H9 (cell line): ENCODE measurements at regions not wholly inside any gene's neighbourhood (a gene's known extent, or its start where the extent isn't known, plus 50 kb on each side); places are given as distances from the start of the nearest gene placed in this dataset.

Experiments
- DNase-seq: peaks from one replicate; pipeline ENCODE4 v3.0.0-alpha.2; 2017
- H2AFZ ChIP-seq: one replicate; pipeline ENCODE4 v1.6.1; 2013; ENCODE audit warnings: mild to moderate bottlenecking, low read length, control low read depth, moderate library complexity
- H2AK5ac ChIP-seq: 2 replicates; pipeline ENCODE4 v1.6.1; 2013; ENCODE audit warnings: low read length, control low read depth, mixed read lengths; ENCODE audit not compliant: insufficient read length
- H2BK120ac ChIP-seq: one replicate; pipeline ENCODE4 v1.6.1; 2013; ENCODE audit warnings: low read depth, mild to moderate bottlenecking, low read length, control low read depth, inconsistent platforms; ENCODE audit not compliant: poor library complexity, severe bottlenecking
- H2BK12ac ChIP-seq: 2 replicates; pipeline ENCODE4 v1.6.1; 2013; ENCODE audit warnings: low read length, control low read depth, mixed read lengths, low read depth; ENCODE audit not compliant: insufficient read length
- H2BK15ac ChIP-seq: 2 replicates; pipeline ENCODE4 v1.6.1; 2013; ENCODE audit warnings: low read depth, low read length, control low read depth
- H2BK20ac ChIP-seq: one replicate; pipeline ENCODE4 v1.6.1; 2013; ENCODE audit warnings: low read depth, mild to moderate bottlenecking, low read length, control low read depth, inconsistent platforms; ENCODE audit not compliant: poor library complexity, severe bottlenecking
- H2BK5ac ChIP-seq: 2 replicates; pipeline ENCODE4 v1.6.1; 2013; ENCODE audit warnings: low read length, control low read depth, mixed read lengths; ENCODE audit not compliant: insufficient read length
- H3K14ac ChIP-seq: 2 replicates; pipeline ENCODE4 v1.6.1; 2013; ENCODE audit warnings: low read length, control low read depth; ENCODE audit not compliant: insufficient read depth
- H3K18ac ChIP-seq: 2 replicates; pipeline ENCODE4 v1.6.1; 2013; ENCODE audit warnings: low read depth, mild to moderate bottlenecking, mixed read lengths, low read length, control low read depth; ENCODE audit not compliant: insufficient read length
- H3K23ac ChIP-seq: 2 replicates; pipeline ENCODE4 v1.6.1; 2013; ENCODE audit warnings: low read length, control low read depth, mixed read lengths, low read depth; ENCODE audit not compliant: insufficient read length
- H3K23me2 ChIP-seq: 2 replicates; pipeline ENCODE4 v1.6.1; 2013; ENCODE audit warnings: low read depth, mild to moderate bottlenecking, mixed read lengths, low read length, control low read depth; ENCODE audit not compliant: insufficient read length, poor library complexity, severe bottlenecking
- H3K27ac ChIP-seq: 2 replicates; pipeline ENCODE4 v1.5.1; 2013; ENCODE audit warnings: low read length, control low read depth, mixed read lengths, low read depth; ENCODE audit not compliant: insufficient read length
- H3K27me3 ChIP-seq: 2 replicates; pipeline ENCODE4 v1.6.1; 2013; ENCODE audit warnings: low read length, control low read depth, inconsistent platforms; ENCODE audit not compliant: insufficient read depth
- H3K4ac ChIP-seq: 2 replicates; pipeline ENCODE4 v1.6.1; 2013; ENCODE audit warnings: low read depth, mild to moderate bottlenecking, control low read depth, inconsistent platforms, low read length, moderate library complexity
- H3K4me1 ChIP-seq: 2 replicates; pipeline ENCODE4 v1.6.1; 2013; ENCODE audit warnings: low read length, control low read depth, inconsistent platforms; ENCODE audit not compliant: insufficient read depth
- H3K4me2 ChIP-seq: 2 replicates; pipeline ENCODE4 v1.6.1; 2013; ENCODE audit warnings: low read length, control low read depth, mixed read lengths; ENCODE audit not compliant: insufficient read length, insufficient read depth
- H3K56ac ChIP-seq: 2 replicates; pipeline ENCODE4 v1.6.1; 2013; ENCODE audit warnings: low read depth, mild to moderate bottlenecking, mixed read lengths, low read length, control low read depth; ENCODE audit not compliant: insufficient read length
- H3K79me1 ChIP-seq: 2 replicates; pipeline ENCODE4 v1.6.1; 2013; ENCODE audit warnings: low read depth, mild to moderate bottlenecking, moderate library complexity, low read length, control low read depth, inconsistent platforms; ENCODE audit not compliant: insufficient read depth, poor library complexity, severe bottlenecking
- H3K79me2 ChIP-seq: 2 replicates; pipeline ENCODE4 v1.6.1; 2013; ENCODE audit warnings: low read length, control low read depth, inconsistent platforms; ENCODE audit not compliant: insufficient read depth
- H3K9ac ChIP-seq: 2 replicates; pipeline ENCODE4 v1.6.1; 2013; ENCODE audit warnings: low read length, control low read depth, mixed read lengths; ENCODE audit not compliant: insufficient read length; ENCODE audit errors: extremely low read depth
- H3K9me3 ChIP-seq: one replicate; pipeline ENCODE4 v1.6.1; 2013; ENCODE audit warnings: low read depth, low read length, inconsistent platforms; ENCODE audit not compliant: control insufficient read depth
- H3T11ph ChIP-seq: one replicate; pipeline ENCODE4 v1.6.1; 2013; ENCODE audit warnings: mild to moderate bottlenecking, low read length, control low read depth, inconsistent platforms
- H4K20me1 ChIP-seq: one replicate; pipeline ENCODE4 v1.6.1; 2013; ENCODE audit not compliant: control insufficient read depth, insufficient read length, insufficient read depth
- H4K5ac ChIP-seq: 2 replicates; pipeline ENCODE4 v1.6.1; 2013; ENCODE audit warnings: low read depth, mild to moderate bottlenecking, mixed read lengths, low read length, control low read depth; ENCODE audit not compliant: insufficient read length
- H4K8ac ChIP-seq: replicated peaks from 2 replicates; pipeline ENCODE4 v1.6.1; 2013; ENCODE audit warnings: low read length, control low read depth, mixed read lengths, low read depth; ENCODE audit not compliant: insufficient read length
- H4K91ac ChIP-seq: 2 replicates; pipeline ENCODE4 v1.6.1; 2013; ENCODE audit warnings: low read depth, mild to moderate bottlenecking, moderate library complexity, mixed read lengths, low read length, control low read depth; ENCODE audit not compliant: insufficient read length
- H3K27ac Mint-ChIP-seq, 3 experiments: 2 replicates in 2 of 3; 3 replicates in 1 of 3; pipeline ENCODE4 v1.8.0; 2020 to 2021; ENCODE audit warnings: mixed read lengths in 3 of 3, mild to moderate bottlenecking in 1 of 3, moderate library complexity in 1 of 3
- H3K27me3 Mint-ChIP-seq: 2 replicates; pipeline ENCODE4 v1.8.0; 2021; ENCODE audit warnings: low read depth, mild to moderate bottlenecking, moderate library complexity, mixed read lengths
- H3K36me3 Mint-ChIP-seq, 3 experiments: 2 replicates in 2 of 3; 3 replicates in 1 of 3; pipeline ENCODE4 v1.8.0; 2020 to 2021; ENCODE audit warnings: low read depth in 3 of 3, mixed read lengths in 3 of 3; ENCODE audit not compliant: insufficient read depth in 1 of 3
- H3K4me1 Mint-ChIP-seq, 2 experiments: 2 replicates each; pipeline ENCODE4 v1.8.0; 2020; ENCODE audit warnings: mixed read lengths in 2 of 2
- H3K4me3 Mint-ChIP-seq, 2 experiments: 2 replicates in 1 of 2; 3 replicates in 1 of 2; pipeline ENCODE4 v1.8.0; 2020 to 2021; ENCODE audit warnings: mild to moderate bottlenecking in 2 of 2, mixed read lengths in 2 of 2, moderate library complexity in 1 of 2
- H3K9me3 Mint-ChIP-seq, 2 experiments: 2 replicates in 1 of 2; 3 replicates in 1 of 2; pipeline ENCODE4 v1.8.0; 2020; ENCODE audit warnings: mild to moderate bottlenecking in 2 of 2, mixed read lengths in 2 of 2, moderate library complexity in 1 of 2
- CTCF ChIP-seq: fragments of 200-600 bp; sonication (generic); conservative IDR thresholded peaks from 3 replicates; pipeline ENCODE4 v1.8.0; 2021; ENCODE audit warnings: antibody characterized with exemption, mild to moderate bottlenecking
- WGBS: extraction: QIAGEN DNeasy Blood & Tissue Kit; methylation state at CpG from one replicate; pipeline ENCODE4 v1.1.7; 2013; ENCODE audit warnings: missing lambda C conversion rate, low lambda C conversion rate, mixed read lengths; ENCODE audit not compliant: insufficient read length; ENCODE audit errors: extremely low coverage; 5-methylcytosine and 5-hydroxymethylcytosine counted together

- no peak overlapping the region for H3T11ph ChIP-seq
These were observed 81.0 kb upstream of the PLEKHG7 start for GRCh38 chr12:92621833-92622232.

More at GRCh38 chr12:92621833-92622232, 81.0 kb upstream of the PLEKHG7 start:
- no peak overlapping the region for H4K8ac ChIP-seq
- TF ChIP-seq CTCF, result no peak
- no peaks in the 10 kb centered on the region for H3K23me2 ChIP-seq
- H3K9me3 Mint-ChIP-seq, result 0 out of 5 replicates have a peak, but pooled peaks cover 0 to 4% of the 10 kb centered on the region in 2 experiments
- H2BK20ac ChIP-seq, result no peak overlapping the region
- no peak overlapping the region for H2BK12ac ChIP-seq
- no peak overlapping the region for H3K4me3 Mint-ChIP-seq
- H3K23ac ChIP-seq, result no peak overlapping the region
- H3K27ac ChIP-seq, result no peak overlapping the region
- no peaks in the 10 kb centered on the region for H3K4me1 ChIP-seq
- H3K4me2 ChIP-seq, result no peak overlapping the region
- no peak for DNase-seq
- H2BK15ac ChIP-seq, result no peak overlapping the region
- H3K4me1 Mint-ChIP-seq, result no peaks in the 10 kb centered on the region
- H3K14ac ChIP-seq, result no peak overlapping the region
- H3K9me3 ChIP-seq, result no peaks in the 10 kb centered on the region
- no peaks in the 10 kb centered on the region for H3K79me2 ChIP-seq
- WGBS, result no CpG with 5 or more reads among the region's 3 CpGs
- no peaks in the 10 kb centered on the region for H4K20me1 ChIP-seq
- H2BK120ac ChIP-seq, result no peak overlapping the region
- no peak overlapping the region for H2AK5ac ChIP-seq
- H3K18ac ChIP-seq, result no peak overlapping the region
- H3K27ac Mint-ChIP-seq, result no peak overlapping the region
- no peak overlapping the region for H3K9ac ChIP-seq
- no peaks in the 10 kb centered on the region for H3K79me1 ChIP-seq
- H2AFZ ChIP-seq, result no peak overlapping the region
- H3K56ac ChIP-seq, result no peak overlapping the region
- H3K27me3 ChIP-seq, result no peaks in the 10 kb centered on the region
- H3K27me3 Mint-ChIP-seq, result no peaks in the 10 kb centered on the region
- H4K91ac ChIP-seq, result no peak overlapping the region
- H2BK5ac ChIP-seq, result no peak overlapping the region
- H4K5ac ChIP-seq, result no peak overlapping the region
- H3K36me3 Mint-ChIP-seq, result no peaks in the 10 kb centered on the region
- no peak overlapping the region for H3K4ac ChIP-seq
